GM18867 (cell line): ENCODE measurements at regions not wholly inside any gene's neighbourhood (a gene's known extent, or its start where the extent isn't known, plus 50 kb on each side); places are given as distances from the start of the nearest gene placed in this dataset.
"Not testable (repeated sequence)": the region's sequence is repeated elsewhere in the genome, so short reads cannot be mapped to it uniquely, and the experiment has no call there.

Experiments
- ATAC-seq: cut with Tn5 transposase; IDR thresholded peaks from one replicate; pipeline ENCODE4 v1.9.1; 2021; ENCODE audit warnings: mild to moderate bottlenecking, moderate library complexity; ENCODE audit not compliant: unreplicated experiment

DNA sequence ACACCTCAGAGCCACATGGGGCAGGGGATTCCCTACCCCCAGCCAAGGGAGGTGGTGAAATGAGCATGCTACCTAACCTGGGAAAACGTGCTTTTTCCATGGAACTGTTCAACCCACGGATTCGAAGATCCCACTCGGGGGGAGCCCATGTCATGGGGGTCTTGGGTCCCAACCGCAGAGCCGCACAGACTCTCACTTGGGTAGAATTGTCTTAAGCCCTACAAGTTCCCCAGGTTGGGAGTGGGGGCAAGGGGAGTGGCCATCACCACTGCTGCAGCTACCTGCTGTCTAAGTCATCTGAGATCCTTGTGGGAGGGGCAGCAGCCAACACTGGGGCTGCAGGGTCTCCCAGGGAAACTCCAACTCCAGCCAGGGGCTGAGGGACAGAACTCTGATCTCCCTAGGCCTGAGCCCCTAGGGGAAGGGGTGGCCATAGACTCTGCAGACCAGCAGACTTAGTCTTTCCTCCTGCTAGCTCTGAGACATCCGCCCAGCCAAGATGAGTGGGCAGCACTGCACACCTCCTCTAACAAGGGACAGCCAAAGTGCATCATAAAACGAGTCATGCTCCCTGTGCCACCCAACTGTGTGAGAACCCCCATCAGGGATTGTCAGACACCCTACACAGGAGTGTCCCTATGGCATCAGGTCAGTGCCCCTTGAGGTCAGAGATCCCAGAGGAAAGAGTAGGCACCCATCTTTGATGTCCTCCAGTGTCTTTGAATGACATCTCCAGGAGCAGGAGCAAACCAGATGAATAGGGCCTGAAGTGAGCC is 610.4 kb upstream of the SLITRK6 start:
- ATAC-seq: no peak

- no peak for ATAC-seq
Measured at GRCh38 chr13:86425170-86425815, 626.1 kb upstream of the SLITRK6 start.

GRCh38 chr13:86426437-86426836 is 627.2 kb upstream of the SLITRK6 start:
- no peak for ATAC-seq

GRCh38 chr13:86429756-86430155 is 630.5 kb upstream of the SLITRK6 start:
- ATAC-seq: no peak

DNA sequence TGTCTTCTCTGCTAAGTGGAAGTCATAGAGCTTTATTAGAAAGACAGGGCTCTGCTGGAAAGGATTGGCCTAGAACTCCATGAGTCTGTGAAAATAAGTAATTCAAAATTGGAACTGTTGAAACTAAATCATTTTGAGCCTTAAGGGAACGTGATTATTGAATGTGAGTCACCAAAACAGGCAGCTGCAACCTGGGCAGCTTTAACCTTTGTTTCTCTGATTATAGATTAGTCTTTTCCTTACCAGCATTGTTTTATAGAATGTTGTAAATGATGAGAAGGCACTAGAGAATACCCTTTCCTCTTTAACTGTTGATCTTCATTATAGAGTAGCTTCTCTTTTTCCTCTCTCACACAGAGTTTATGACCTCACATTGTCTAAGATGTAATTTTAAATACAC is 638.8 kb upstream of the SLITRK6 start:
- ATAC-seq: no peak

GRCh38 chr13:86445206-86445605 is 646.0 kb upstream of the SLITRK6 start:
- ATAC-seq: no peak

DNA sequence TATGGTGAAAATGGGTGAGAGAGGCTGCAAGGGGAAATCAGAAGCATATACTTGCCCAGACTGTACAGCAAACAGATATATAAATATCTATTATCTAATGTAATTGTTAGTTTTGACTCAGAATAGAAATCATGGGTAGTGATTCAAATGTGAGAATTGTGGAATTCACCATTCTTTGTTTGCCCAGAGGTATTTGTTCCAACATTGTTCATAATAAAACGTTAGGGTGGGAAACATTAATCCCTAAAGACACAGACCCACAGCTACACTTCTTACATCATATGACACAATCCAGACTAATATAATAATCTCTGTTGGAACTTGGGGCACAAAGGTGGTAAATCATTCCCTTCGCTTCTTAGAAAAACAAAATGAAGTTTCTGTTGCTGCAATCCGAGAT is 646.5 kb upstream of the SLITRK6 start:
- ATAC-seq: no peak

DNA sequence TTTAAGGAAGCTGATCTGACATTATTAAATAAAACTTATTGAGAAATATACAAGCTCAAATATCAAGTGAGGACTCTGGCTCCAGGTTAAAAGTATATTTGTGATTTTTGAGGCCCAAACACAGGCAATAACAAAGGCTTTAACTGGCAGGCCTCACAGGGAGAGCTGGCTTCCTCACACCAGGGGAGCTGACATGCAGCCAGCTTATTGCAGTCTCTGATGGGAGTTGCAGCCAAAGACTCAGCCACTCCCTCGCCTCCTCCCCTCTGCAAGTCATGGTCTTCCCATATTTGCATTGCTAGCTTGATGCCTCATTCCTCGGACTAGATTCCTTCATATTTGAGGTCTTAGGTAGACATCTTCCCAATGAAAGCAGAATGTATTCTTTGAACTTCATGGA is 647.1 kb upstream of the SLITRK6 start:
- no peak for ATAC-seq

GRCh38 chr13:86447479-86447878 is 648.3 kb upstream of the SLITRK6 start:
- no peak for ATAC-seq

GRCh38 chr13:86462011-86462410 is 662.8 kb upstream of the SLITRK6 start:
- no peak for ATAC-seq

DNA sequence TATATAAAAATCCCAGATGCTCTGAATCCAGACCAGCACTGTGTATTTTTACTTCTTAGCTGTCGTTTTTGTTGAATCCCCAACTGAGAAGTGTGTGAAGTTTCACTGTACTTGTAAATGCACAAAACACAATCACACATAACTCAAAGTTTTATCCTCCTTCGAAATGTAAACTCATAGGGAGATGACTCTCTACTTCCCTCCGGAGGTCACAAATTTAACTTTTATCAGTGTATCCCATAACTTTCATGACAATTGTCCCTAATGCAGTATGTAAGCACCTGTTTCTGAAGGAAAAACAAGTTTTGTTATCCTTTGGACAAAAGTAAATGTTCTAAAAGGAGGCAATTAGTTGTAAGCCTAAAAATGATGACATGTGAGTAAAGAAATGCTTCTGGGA is 665.0 kb upstream of the SLITRK6 start:
- ATAC-seq: no peak

DNA sequence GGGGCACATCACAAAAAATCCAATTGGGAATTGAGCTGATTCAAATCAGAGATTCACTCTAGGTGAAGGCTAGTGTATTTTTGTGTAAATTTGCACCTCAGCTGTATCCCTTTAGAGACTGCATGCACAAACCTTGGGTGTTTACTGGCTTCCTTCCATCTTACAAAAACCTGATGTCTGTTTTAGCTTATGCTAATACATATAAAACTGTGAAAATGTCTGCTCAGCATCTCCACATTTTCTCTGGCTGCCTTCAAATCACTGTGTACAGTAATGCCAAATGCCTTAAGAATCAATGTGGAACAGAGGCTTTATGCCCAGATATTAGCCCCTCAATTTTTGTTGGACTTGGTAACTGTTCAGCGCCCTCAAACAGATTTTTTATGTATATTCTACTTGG is 675.8 kb upstream of the SLITRK6 start:
- no peak for ATAC-seq

DNA sequence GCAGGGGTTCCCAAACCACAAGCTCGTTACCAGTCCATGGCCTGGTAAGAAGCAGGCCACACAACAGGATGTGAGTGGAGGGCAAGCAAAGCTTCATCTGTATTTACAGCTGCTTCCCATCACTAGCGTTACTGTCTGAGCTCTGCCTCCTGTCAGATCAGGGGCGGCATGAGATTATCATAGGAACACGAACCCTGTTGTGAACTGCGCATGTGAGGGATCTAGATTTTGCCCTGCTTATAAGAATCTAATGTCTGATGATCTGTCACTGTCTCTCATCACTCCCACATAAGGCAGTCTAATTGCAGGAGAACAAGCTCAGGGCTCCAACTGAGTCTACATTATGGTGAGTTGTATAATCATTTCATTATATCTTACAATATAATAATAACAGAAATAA is 677.4 kb upstream of the SLITRK6 start:
- no peak for ATAC-seq

- ATAC-seq: no peak
Measured at GRCh38 chr13:86486582-86486981, 687.4 kb upstream of the SLITRK6 start.

GRCh38 chr13:86491121-86491520 is 691.9 kb upstream of the SLITRK6 start:
- ATAC-seq: no peak

- not testable (repeated sequence) for ATAC-seq
Measured at GRCh38 chr13:86501931-86502330, 702.7 kb upstream of the SLITRK6 start.

GRCh38 chr13:86510792-86511191 is 711.6 kb upstream of the SLITRK6 start:
- no peak for ATAC-seq

GRCh38 chr13:86541461-86541860 is 742.2 kb upstream of the SLITRK6 start:
- ATAC-seq: no peak

- no peak for ATAC-seq
Measured at GRCh38 chr13:86554066-86554465, 754.8 kb upstream of the SLITRK6 start.

GRCh38 chr13:86559901-86560300 is 760.7 kb upstream of the SLITRK6 start:
- no peak for ATAC-seq

DNA sequence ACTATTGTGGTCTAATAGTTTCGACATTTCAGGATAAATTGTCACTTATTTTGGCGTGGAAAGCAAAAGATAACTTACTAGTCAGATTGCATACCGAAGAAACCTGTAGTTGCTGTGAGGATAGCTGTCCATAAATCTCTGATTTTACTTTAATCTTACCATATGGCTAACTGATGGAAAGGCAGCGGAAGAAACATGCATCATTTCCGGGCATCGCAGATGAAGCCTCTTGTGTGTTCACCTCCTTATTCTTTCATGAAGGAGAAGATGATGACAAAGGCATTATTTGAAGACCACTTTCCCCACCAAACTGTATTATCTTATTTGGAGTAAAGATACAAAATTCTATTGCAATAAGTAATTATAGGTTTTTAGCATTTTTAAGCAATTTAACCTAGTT is 763.6 kb upstream of the SLITRK6 start:
- no peak for ATAC-seq

GRCh38 chr13:86563308-86563707 is 764.1 kb upstream of the SLITRK6 start:
- no peak for ATAC-seq

GRCh38 chr13:86567119-86567518 is 767.9 kb upstream of the SLITRK6 start:
- ATAC-seq: no peak
